HEK293T (cell line): ENCODE measurements at regions not wholly inside any gene's neighbourhood (a gene's known extent, or its start where the extent isn't known, plus 50 kb on each side); places are given as distances from the start of the nearest gene placed in this dataset.

Experiments
- CTCF ChIA-PET: fragments of 350-600 bp; formaldehyde crosslinking; extraction: SDS; loops from one replicate; lab custom pipeline; 2021; ENCODE audit warnings: antibody characterized with exemption, inconsistent platforms; lab: Yijun Ruan, JAX
- POLR2A ChIA-PET: fragments of 350-600 bp; formaldehyde crosslinking; extraction: SDS; loops from one replicate; lab custom pipeline; 2020; ENCODE audit warnings: antibody characterized with exemption, inconsistent platforms; lab: Yijun Ruan, JAX
- DNase-seq: peaks from one replicate; pipeline ENCODE4 v3.0.0; 2012; ENCODE audit warnings: mixed read lengths; ENCODE audit errors: extremely low spot score
- ARNT ChIP-seq: fragments of 450-650 bp; IDR thresholded peaks from 2 replicates; pipeline ENCODE4 v1.6.1; 2017; ENCODE audit warnings: mild to moderate bottlenecking
- BHLHE40 ChIP-seq: fragments of 450-650 bp; IDR thresholded peaks from 2 replicates; pipeline ENCODE4 v1.6.1; 2016; ENCODE audit warnings: mild to moderate bottlenecking, moderate library complexity, borderline replicate concordance
- CTBP1 ChIP-seq: fragments of 450-650 bp; IDR thresholded peaks from 2 replicates; pipeline ENCODE4 v1.6.1; 2016; ENCODE audit warnings: borderline replicate concordance
- ELF4 ChIP-seq: fragments of 450-650 bp; IDR thresholded peaks from 2 replicates; pipeline ENCODE4 v1.6.1; 2017; ENCODE audit warnings: antibody characterized with exemption
- FOXA1 ChIP-seq: fragments of 450-650 bp; IDR thresholded peaks from 2 replicates; pipeline ENCODE4 v1.6.1; 2016; ENCODE audit warnings: mild to moderate bottlenecking
- FOXK2 ChIP-seq: fragments of 450-650 bp; IDR thresholded peaks from 2 replicates; pipeline ENCODE4 v1.6.1; 2016; ENCODE audit warnings: mild to moderate bottlenecking
- FOXM1 ChIP-seq: fragments of 450-650 bp; IDR thresholded peaks from 2 replicates; pipeline ENCODE4 v1.6.1; 2017; ENCODE audit warnings: mild to moderate bottlenecking, borderline replicate concordance
- HDGF ChIP-seq: fragments of 450-650 bp; IDR thresholded peaks from 2 replicates; pipeline ENCODE4 v1.6.1; 2017; ENCODE audit warnings: antibody characterized with exemption, borderline replicate concordance
- L3MBTL2 ChIP-seq: fragments of 450-650 bp; conservative IDR thresholded peaks from 2 replicates; pipeline ENCODE4 v1.6.1; 2016; ENCODE audit warnings: mild to moderate bottlenecking
- LEF1 ChIP-seq: fragments of 450-650 bp; IDR thresholded peaks from 2 replicates; pipeline ENCODE4 v1.6.1; 2017; ENCODE audit warnings: mild to moderate bottlenecking, borderline replicate concordance
- NFRKB ChIP-seq: fragments of 450-650 bp; IDR thresholded peaks from 2 replicates; pipeline ENCODE4 v1.6.1; 2016; ENCODE audit warnings: mild to moderate bottlenecking, moderate library complexity
- SP1 ChIP-seq: fragments of 450-650 bp; IDR thresholded peaks from 2 replicates; pipeline ENCODE4 v1.6.1; 2017
- SUZ12 ChIP-seq: fragments of 450-650 bp; IDR thresholded peaks from 2 replicates; pipeline ENCODE4 v1.6.1; 2016; ENCODE audit warnings: mild to moderate bottlenecking
- TARDBP ChIP-seq: fragments of 450-650 bp; IDR thresholded peaks from 2 replicates; pipeline ENCODE4 v1.6.1; 2016
- ZNF384 ChIP-seq: fragments of 450-650 bp; IDR thresholded peaks from 2 replicates; pipeline ENCODE4 v1.6.1; 2016
- TF ChIP-seq, protein P1 (sequence below): fragments of 450-650 bp; IDR thresholded peaks from 2 replicates; pipeline ENCODE4 v1.6.1; 2016

GRCh38 chr3:168162172-168162571 is 66.4 kb upstream of the GOLIM4 start:
- no peak for DNase-seq
- POLR2A ChIA-PET: no interaction called here
- CTCF ChIA-PET: interaction anchor here (0.5 kb wide), 1 partner anchor 110 kb away, joined by 3 read pairs; no protein-coding TSS in a partner anchor
- no peak for TF ChIP-seq FOXM1
- no peak for TF ChIP-seq ELF4
- no peak for TF ChIP-seq NFRKB
- TF ChIP-seq TARDBP: no peak
- TF ChIP-seq BHLHE40: no peak
- TF ChIP-seq, protein P1, sequence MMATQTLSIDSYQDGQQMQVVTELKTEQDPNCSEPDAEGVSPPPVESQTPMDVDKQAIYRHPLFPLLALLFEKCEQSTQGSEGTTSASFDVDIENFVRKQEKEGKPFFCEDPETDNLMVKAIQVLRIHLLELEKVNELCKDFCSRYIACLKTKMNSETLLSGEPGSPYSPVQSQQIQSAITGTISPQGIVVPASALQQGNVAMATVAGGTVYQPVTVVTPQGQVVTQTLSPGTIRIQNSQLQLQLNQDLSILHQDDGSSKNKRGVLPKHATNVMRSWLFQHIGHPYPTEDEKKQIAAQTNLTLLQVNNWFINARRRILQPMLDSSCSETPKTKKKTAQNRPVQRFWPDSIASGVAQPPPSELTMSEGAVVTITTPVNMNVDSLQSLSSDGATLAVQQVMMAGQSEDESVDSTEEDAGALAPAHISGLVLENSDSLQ: no peak
- TF ChIP-seq LEF1: no peak
- no peak for TF ChIP-seq SUZ12

GRCh38 chr3:168161696-168162095 is 66.0 kb upstream of the GOLIM4 start:
- TF ChIP-seq FOXK2 (no peak), NFRKB (no peak), LEF1 (no peak), ELF4 (no peak), HDGF (no peak), SUZ12 (no peak), L3MBTL2 (no peak), FOXA1 (no peak), CTBP1 (no peak), SP1 (no peak), ZNF384 (no peak), FOXM1 (no peak), ARNT (no peak), TARDBP (no peak), BHLHE40 (no peak)
- TF ChIP-seq, protein P1: no peak
- ChIA-PET POLR2A (no interaction called here), CTCF (interaction anchor here (0.7 kb wide), 1 partner anchor 114 kb away, joined by 3 read pairs; no protein-coding TSS in a partner anchor)
- DNase-seq: no peak

- TF ChIP-seq LEF1 (no peak), CTBP1 (no peak), BHLHE40 (no peak), L3MBTL2 (no peak), TARDBP (no peak), ZNF384 (no peak)
- TF ChIP-seq, protein P1: no peak
- DNase-seq: no peak
- ChIA-PET CTCF (no interaction called here), POLR2A (no interaction called here)
Measured at GRCh38 chr3:168157903-168158302, 62.2 kb upstream of the GOLIM4 start.

DNA sequence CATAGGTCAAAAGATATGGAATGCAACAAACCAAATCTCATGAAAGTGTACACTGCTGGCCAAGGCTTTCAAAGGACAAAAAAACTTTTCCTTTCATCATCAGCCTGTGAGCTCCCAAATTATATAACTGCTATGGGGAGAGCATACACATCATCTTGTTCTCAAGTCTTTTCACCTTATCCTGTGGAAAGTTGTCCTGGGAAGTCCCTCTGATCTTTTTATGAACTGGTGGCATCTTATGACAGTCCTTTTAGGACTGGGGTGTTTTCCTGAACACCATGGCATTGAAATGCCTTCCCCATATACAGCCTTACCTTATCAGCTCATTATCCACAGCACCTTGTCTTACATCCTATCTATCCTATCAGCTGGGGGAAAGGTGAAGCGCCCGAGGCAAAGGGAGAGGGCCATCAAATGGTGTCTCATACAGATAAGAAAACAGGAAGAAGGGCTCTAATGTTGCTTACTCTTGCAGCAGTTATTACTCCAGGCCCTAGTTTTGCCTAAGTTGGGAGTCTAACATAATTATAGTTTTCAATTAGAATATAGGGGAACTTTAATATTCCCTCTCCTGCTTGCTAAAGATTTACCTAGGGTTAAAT is 61.5 kb upstream of the GOLIM4 start:
- CTCF ChIA-PET: no interaction called here
- TF ChIP-seq ELF4 (no peak), FOXM1 (no peak), BHLHE40 (no peak), LEF1 (no peak), ZNF384 (no peak), ARNT (no peak), FOXA1 (no peak), TARDBP (no peak), SUZ12 (no peak), L3MBTL2 (no peak), NFRKB (no peak), SP1 (no peak), CTBP1 (no peak), FOXK2 (no peak), HDGF (no peak)
- TF ChIP-seq, protein P1: no peak
- no peak for DNase-seq
- POLR2A ChIA-PET: no interaction called here

GRCh38 chr3:168156479-168156878 is 60.8 kb upstream of the GOLIM4 start:
- POLR2A ChIA-PET: no interaction called here
- TF ChIP-seq HDGF (no peak), TARDBP (no peak), ZNF384 (no peak), ARNT (no peak), NFRKB (no peak), ELF4 (no peak), FOXK2 (no peak), SP1 (no peak), LEF1 (no peak), FOXM1 (no peak), CTBP1 (no peak), BHLHE40 (no peak), FOXA1 (no peak), SUZ12 (no peak), L3MBTL2 (no peak)
- TF ChIP-seq, protein P1: no peak
- CTCF ChIA-PET: no interaction called here
- DNase-seq: no peak
